ENCODE measurements at regions not wholly inside any gene's neighbourhood (a gene's known extent, or its start where the extent isn't known, plus 50 kb on each side); places are given as distances from the start of the nearest gene placed in this dataset.
"Not testable (repeated sequence)": the region's sequence is repeated elsewhere in the genome, so short reads cannot be mapped to it uniquely, and the experiment has no call there.

DNA sequence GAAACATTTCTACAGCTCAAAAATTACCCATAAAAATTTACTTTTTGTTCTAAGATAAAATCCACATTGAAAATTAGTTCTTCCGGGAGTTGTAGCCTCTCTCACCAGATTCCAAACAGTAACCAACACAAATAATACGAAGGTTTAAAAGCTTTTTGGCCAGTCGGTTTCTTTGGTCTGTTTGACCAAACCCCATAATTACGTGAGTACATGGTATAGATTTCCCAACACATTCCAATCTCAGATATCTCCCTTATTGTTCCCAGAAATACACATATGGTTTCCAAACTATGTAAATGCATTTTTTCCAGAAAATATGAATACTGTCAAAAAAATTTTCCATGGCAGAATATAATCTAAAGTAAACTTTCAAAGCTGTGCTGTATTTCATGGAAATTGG is 722.0 kb downstream of the KCNJ2 start:
- DNase-seq: no peak

GRCh38 chr17:70892527-70892926 is 723.2 kb downstream of the KCNJ2 start:
- DNase-seq: no peak

- no peak for DNase-seq
These were observed 727.5 kb downstream of the KCNJ2 start for GRCh38 chr17:70896843-70897242.

GRCh38 chr17:70897446-70897845 is 728.1 kb downstream of the KCNJ2 start:
- no peak for DNase-seq

- no peak for DNase-seq
These were observed 732.5 kb downstream of the KCNJ2 start for GRCh38 chr17:70901870-70902269.

DNA sequence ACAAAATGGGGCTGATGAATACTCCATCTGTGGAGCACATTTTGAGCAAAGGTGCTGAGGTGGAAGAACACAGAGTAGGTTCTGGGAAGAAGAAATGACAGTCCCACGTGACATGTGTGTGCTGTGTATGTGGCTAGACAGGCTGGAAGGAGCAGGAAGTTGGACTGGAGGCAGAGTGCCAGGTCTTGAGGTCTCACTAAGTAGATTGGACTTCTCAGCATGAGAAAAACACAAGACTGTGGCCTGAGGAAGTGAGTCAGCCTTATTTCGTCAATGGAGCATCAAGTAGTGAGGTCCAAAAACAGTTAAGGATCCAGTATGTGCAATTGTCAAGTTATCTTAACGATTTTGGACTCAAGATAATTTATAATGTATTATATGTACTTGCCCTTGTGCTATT is 736.5 kb downstream of the KCNJ2 start:
- no peak for DNase-seq

DNA sequence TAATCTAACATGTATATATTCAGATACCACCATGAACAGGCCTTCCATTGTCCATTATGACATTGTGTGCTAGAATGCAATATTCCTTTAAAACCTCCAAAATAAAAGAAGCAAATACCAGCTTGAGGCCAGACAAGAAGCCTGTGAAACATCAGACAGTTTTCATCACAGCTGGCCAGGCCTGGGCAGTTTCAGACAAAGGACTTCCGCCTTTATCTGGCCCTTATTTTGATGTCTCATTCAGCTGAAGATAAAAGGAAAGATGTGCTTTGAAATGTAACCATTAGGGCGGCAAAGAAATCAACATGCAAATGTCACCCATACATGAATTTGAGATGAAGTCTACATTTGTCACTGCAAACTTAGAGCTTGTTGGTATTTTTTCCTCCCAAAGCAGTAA is 737.5 kb downstream of the KCNJ2 start:
- DNase-seq: no peak

- no peak for DNase-seq
These were observed 743.6 kb downstream of the KCNJ2 start for GRCh38 chr17:70912716-70913485.

DNA sequence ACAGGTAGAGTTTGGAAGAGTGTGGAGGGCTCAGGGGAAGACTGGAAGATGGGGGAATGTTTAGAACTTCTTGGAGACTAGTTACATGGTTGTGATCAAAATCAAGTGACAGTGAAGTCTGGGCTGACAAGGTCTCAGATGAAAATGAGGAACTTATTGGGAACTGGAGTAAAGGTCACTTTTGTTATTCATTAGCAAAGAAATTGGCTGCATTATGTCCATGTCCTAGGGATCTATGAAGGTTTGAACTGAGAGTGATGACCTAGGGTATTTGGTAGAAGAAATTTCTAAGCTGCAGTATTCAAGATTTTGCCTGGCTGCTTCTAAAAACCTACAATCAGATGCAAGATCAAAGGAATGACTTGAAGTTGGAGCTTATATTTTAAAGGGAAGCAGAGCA is 747.1 kb downstream of the KCNJ2 start:
- DNase-seq: no peak

GRCh38 chr17:70919241-70919640 is 749.9 kb downstream of the KCNJ2 start:
- DNase-seq: no peak

DNA sequence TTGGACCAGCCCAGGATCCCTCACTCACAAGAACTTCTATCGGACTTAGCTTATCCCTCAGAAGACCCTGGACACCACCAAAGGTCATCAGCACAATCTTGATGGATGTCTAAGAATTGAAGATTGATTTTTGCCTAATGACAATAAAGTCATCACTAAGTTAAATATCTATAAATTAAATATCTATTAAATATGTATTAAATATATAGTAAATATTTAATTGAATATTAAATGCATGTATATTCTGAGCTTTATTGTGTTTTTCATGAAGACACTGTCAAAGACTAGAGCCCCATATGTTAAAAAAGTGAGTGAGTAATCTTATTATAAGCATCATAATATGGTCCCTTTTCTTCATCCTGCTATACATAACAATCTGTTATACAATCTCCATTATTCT is 751.1 kb downstream of the KCNJ2 start:
- no peak for DNase-seq

- DNase-seq: no peak
These were observed 752.9 kb downstream of the KCNJ2 start for GRCh38 chr17:70922268-70922667.

- DNase-seq: no peak
These were observed 755.4 kb downstream of the KCNJ2 start for GRCh38 chr17:70924776-70925175.

GRCh38 chr17:70929226-70929625 is 759.9 kb downstream of the KCNJ2 start:
- DNase-seq: no peak

- no peak for DNase-seq
These were observed 764.9 kb downstream of the KCNJ2 start for GRCh38 chr17:70934231-70934630.

DNA sequence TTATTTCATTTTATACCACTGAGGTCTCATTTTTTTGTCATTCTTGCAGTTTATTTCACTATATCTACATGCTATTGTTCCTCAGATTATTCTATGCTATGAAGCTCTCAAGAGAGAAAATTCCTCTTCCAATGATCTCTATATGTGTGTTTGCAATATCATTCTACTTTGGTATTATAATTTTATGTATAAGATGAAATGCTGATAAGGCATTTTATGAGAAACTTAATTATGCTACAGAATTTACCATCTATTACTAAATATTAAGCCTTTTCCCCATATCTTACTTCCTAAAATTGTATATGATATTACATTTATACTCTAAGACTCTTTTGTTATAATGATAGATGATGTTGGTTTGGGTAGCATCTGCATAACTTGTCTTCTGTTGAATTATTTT is 765.5 kb downstream of the KCNJ2 start:
- DNase-seq: no peak

GRCh38 chr17:70936724-70937123 is 767.4 kb downstream of the KCNJ2 start:
- no peak for DNase-seq

DNA sequence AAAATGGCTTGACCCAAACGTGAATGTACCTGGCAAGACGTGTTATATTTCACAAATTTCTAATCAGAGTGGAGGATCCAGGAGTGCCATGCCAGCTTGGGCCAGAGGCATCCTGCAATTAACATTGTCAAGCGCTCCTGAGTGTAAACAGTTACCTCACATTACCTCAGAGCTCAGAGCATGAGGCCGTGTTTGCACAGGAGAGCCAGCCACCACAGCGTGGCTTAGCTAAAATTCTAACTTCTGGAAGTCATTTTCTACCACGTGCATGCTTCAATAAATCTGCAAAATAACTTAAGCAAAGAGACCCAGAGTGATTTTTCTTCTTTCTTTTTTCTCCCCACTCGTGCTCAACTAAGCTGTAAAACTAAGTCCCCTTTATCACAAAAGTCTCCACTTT is 769.0 kb downstream of the KCNJ2 start:
- DNase-seq: no peak

DNA sequence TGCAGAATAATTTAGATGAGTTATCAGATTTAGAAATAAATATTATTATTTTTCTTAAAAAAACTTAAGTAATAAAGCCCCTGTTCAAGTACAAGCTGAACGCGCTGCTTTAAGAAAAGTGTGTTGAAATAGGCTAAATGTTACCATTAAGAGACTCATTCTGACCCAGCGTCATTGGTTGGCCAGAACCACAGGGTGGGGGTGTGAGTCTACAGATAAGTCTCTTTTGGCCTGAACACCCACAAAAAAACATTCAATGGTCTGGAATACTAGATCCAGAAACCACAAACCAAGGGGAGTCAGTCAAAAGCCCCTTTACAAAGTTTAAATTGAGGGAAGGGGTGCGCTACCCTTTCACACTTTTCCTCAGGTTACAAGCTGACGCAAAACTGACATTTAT is 776.1 kb downstream of the KCNJ2 start:
- no peak for DNase-seq

DNA sequence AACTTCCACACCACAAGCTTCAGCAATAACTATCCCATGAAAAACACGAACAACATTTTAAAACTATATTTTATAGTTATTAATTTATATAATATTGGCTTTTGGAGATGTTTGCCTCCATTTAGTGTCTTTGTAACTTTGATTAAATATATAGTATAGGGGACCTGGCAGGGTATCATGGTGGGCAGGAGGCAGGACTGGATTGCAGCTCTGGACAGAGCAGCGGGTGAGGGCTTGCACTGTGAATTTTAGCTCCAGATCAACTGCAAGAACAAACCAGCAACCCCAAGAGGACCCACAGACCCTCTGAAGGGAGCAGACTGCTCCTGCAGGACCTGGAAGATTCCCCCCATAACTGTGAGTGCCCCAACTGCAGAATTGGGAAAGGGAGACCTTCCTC is 777.9 kb downstream of the KCNJ2 start:
- DNase-seq: no peak

- DNase-seq: no peak
These were observed 778.6 kb downstream of the KCNJ2 start for GRCh38 chr17:70947636-70948565.

DNA sequence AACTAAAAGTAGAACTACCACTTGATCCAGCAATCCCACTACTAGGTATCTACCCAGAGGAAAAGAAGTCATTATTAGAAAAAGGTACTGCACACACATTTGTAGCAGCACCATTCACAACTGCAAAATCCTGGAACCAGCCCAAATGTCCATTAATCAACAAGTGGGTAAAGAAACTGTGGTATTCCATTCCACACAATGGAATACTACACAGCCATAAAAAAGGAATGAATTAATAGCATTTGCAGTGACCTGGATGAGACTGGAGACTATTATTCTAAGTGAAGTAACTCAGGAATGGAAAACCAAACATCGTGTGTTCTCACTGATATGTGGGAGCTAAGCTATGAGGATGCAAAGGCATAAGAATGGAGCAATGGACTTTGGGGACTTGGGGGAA is 783.8 kb downstream of the KCNJ2 start:
- DNase-seq: not testable (repeated sequence)

GRCh38 chr17:70955441-70955840 is 786.1 kb downstream of the KCNJ2 start:
- no peak for DNase-seq

DNA sequence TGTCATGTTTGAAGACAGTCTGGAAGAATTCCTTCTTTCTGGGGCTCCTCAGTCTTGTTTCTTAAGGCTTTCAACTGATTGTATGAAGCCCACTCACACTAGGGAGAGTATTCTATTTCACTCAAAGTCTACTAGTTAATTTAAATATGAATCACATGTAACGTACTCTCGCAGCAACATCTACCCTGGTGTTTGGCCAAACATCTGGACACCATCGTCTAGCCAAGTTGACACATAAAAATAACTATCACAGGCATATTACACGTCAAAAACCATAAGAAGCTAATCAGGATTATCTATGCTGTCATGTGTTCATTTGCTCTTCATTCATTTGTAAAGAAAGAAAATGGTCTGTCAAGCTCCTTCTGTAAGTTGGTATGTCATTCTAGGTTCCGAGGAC is 787.4 kb downstream of the KCNJ2 start:
- DNase-seq: no peak
